Activated CD8-positive, alpha-beta T cell treated with anti-CD3 and anti-CD28 coated beads, Interleukin-2, amount 10 ng/mL, durations not matched to agents 7 days and 5 days (primary cell): ENCODE measurements at regions not wholly inside any gene's neighbourhood (a gene's known extent, or its start where the extent isn't known, plus 50 kb on each side); places are given as distances from the start of the nearest gene placed in this dataset.
"Not testable (repeated sequence)": the region's sequence is repeated elsewhere in the genome, so short reads cannot be mapped to it uniquely, and the experiment has no call there.

Experiments
- ATAC-seq: fragments of 150-1000 bp; cut with Tn5 transposase; one replicate; pipeline ENCODE4 v1.10.0; 2021; ENCODE audit warnings: moderate library complexity
- CTCF ChIA-PET: fragments of 350-600 bp; sonication (Branson Sonifier 250); formaldehyde crosslinking; loops from one replicate; lab custom pipeline; 2021; ENCODE audit warnings: antibody characterized with exemption; lab: Charles Lee
- POLR2A ChIA-PET: fragments of 350-600 bp; sonication (Branson Sonifier 250); formaldehyde crosslinking; loops from one replicate; lab custom pipeline; 2021; ENCODE audit warnings: antibody characterized with exemption; lab: Charles Lee
- DNase-seq: peaks from one replicate; pipeline ENCODE4 v3.0.0-alpha.2; 2020
- H3K27ac Mint-ChIP-seq: one replicate; pipeline ENCODE4 v1.8.0; 2021; ENCODE audit warnings: mild to moderate bottlenecking, mixed read lengths
- H3K27me3 Mint-ChIP-seq: one replicate; pipeline ENCODE4 v1.8.0; 2021; ENCODE audit warnings: low read depth, mixed read lengths
- H3K36me3 Mint-ChIP-seq: one replicate; pipeline ENCODE4 v1.8.0; 2021; ENCODE audit warnings: low read depth, mixed read lengths
- H3K4me1 Mint-ChIP-seq: one replicate; pipeline ENCODE4 v1.8.0; 2021; ENCODE audit warnings: low read depth, mixed read lengths
- H3K4me3 Mint-ChIP-seq: one replicate; pipeline ENCODE4 v1.8.0; 2021; ENCODE audit warnings: mild to moderate bottlenecking, mixed read lengths
- H3K9me3 Mint-ChIP-seq: one replicate; pipeline ENCODE4 v1.8.0; 2022; ENCODE audit warnings: mixed read lengths; ENCODE audit not compliant: insufficient read depth

DNA sequence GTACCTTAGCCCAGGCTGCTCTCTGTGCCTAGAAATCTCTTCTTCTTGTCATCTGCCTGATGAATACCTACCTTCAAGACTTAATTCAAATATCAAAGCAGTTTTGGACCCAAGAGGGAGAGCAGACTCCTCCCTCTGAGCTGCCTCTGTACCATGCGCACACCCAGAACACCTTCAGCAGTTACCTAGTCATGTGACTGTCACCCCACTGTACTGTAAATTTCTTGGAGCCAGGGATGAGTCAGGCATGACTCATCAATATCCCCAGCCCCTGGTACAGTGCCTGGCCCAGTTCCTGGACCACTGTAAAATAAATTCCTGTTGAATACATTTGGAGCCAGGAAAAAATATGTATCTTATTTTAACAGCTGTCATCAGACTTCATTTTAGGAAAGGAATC, 111.7 kb downstream of the KBTBD2 start:
- DNase-seq, H3K27ac Mint-ChIP-seq, H3K4me1 Mint-ChIP-seq, POLR2A ChIA-PET, CTCF ChIA-PET, H3K27me3 Mint-ChIP-seq, H3K4me3 Mint-ChIP-seq, H3K36me3 Mint-ChIP-seq, ATAC-seq, H3K9me3 Mint-ChIP-seq: not testable (repeated sequence)

DNA sequence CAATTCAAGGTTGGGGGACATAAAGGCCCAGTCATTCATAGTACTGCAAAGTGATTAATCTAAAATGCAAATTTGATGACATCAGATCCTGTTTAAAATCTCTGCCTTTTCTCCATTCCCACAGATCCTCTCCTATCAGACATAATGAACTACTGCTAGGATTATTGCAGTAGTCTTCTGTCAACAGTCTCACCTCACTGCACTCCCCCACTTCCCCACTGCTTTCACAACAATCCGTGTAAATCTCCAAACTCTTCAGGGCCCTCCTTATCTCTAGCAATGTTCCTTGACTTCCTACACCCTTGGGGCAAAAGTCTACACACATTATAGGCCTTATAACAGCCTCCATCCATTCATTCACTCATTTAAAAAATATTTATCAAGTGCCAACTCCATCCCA, 112.4 kb downstream of the KBTBD2 start:
- DNase-seq (no peak), ATAC-seq (no peak)
- Mint-ChIP-seq H3K36me3 (no peaks in the 10 kb centered on the region), H3K9me3 (no peaks in the 10 kb centered on the region), H3K27me3 (peaks cover 5% of the 10 kb centered on the region), H3K4me3 (no peak overlapping the region), H3K27ac (no peak overlapping the region), H3K4me1 (no peaks in the 10 kb centered on the region)
- ChIA-PET POLR2A (no interaction called here), CTCF (no interaction called here)

GRCh38 chr7:32777041-32777666, 114.4 kb downstream of the KBTBD2 start:
- ATAC-seq, POLR2A ChIA-PET, H3K27ac Mint-ChIP-seq, H3K36me3 Mint-ChIP-seq, CTCF ChIA-PET, DNase-seq, H3K9me3 Mint-ChIP-seq, H3K4me1 Mint-ChIP-seq, H3K4me3 Mint-ChIP-seq: not testable (repeated sequence)
- H3K27me3 Mint-ChIP-seq: peaks cover 19% of the 10 kb centered on the region

DNA sequence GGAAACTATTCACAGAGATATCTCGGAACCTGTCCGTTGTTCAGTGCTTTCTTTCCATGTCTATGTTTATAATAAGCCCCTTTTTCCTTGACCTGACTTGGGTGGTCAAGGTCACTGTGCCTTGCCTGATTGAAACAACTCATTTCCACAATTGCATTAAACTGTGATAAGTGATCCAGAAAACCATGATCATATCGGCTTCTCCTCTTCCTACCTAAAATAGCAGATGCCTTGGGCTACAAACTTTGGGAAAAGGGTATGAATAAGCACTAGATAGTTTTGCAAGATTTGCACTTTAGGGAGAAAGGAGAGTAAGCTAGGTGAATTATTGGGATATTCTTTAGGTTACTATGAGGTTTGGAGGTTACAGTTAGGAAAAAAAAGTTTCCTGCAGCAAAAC, 115.2 kb downstream of the KBTBD2 start:
- H3K4me3 Mint-ChIP-seq, ATAC-seq, DNase-seq, CTCF ChIA-PET, H3K9me3 Mint-ChIP-seq, H3K4me1 Mint-ChIP-seq, H3K36me3 Mint-ChIP-seq, H3K27ac Mint-ChIP-seq, POLR2A ChIA-PET: not testable (repeated sequence)
- H3K27me3 Mint-ChIP-seq: peaks cover 20% of the 10 kb centered on the region

GRCh38 chr7:32775809-32776208, 115.8 kb downstream of the KBTBD2 start:
- H3K27ac Mint-ChIP-seq, H3K4me1 Mint-ChIP-seq, CTCF ChIA-PET: not testable (repeated sequence)

GRCh38 chr7:32774541-32774951, 117.0 kb downstream of the KBTBD2 start:
- Mint-ChIP-seq H3K9me3 (no peaks in the 10 kb centered on the region), H3K4me1 (no peaks in the 10 kb centered on the region), H3K4me3 (no peak overlapping the region), H3K27ac (no peak overlapping the region), H3K36me3 (no peaks in the 10 kb centered on the region), H3K27me3 (peaks cover 23% of the 10 kb centered on the region)
- POLR2A ChIA-PET: no interaction called here
- no peak for ATAC-seq
- CTCF ChIA-PET: no interaction called here
- DNase-seq: no peak

More at GRCh38 chr7:32775809-32776208, 115.8 kb downstream of the KBTBD2 start:
- POLR2A ChIA-PET, H3K4me3 Mint-ChIP-seq, H3K36me3 Mint-ChIP-seq, ATAC-seq, H3K9me3 Mint-ChIP-seq, DNase-seq: not testable (repeated sequence)
- H3K27me3 Mint-ChIP-seq: peaks cover 20% of the 10 kb centered on the region

DNA sequence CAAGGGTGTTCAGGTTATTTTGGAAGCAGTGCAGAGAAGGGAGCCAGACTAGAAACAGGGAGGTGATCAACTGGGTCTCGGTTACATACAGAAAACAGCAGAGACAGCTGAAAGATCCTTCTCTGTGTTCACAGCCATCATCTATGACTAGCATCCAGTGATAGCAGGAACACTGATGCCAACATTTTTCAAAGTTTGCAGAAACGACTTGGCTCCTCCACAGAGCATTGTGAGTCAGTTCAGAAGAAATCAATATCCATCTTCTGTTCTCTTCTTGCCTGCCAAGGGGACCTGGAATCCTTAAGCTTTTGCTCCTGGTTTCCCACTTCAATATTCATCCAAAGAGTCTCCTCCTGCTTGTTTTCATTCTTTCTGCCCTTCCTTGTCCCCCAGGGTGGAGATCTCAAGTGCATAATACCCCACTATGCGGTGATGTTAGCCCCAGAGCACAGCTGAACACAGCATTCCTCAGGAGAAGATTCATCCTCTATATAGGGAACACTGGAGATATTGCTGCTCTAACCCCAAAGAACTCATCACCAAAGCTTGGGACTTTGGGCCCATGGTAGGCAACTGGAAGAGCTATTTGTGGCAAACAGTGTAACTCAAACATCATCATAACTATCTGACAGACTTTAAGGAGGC, 122.6 kb downstream of the KBTBD2 start:
- H3K9me3 Mint-ChIP-seq, H3K4me3 Mint-ChIP-seq, POLR2A ChIA-PET, H3K4me1 Mint-ChIP-seq, ATAC-seq, H3K27ac Mint-ChIP-seq, H3K36me3 Mint-ChIP-seq, CTCF ChIA-PET, DNase-seq: not testable (repeated sequence)
- H3K27me3 Mint-ChIP-seq: peaks cover 37% of the 10 kb centered on the region

GRCh38 chr7:32768338-32768737, 123.2 kb downstream of the KBTBD2 start:
- H3K4me3 Mint-ChIP-seq, DNase-seq, H3K27ac Mint-ChIP-seq, CTCF ChIA-PET, H3K4me1 Mint-ChIP-seq, H3K36me3 Mint-ChIP-seq, POLR2A ChIA-PET, H3K9me3 Mint-ChIP-seq, ATAC-seq: not testable (repeated sequence)
- peaks cover 38% of the 10 kb centered on the region for H3K27me3 Mint-ChIP-seq

DNA sequence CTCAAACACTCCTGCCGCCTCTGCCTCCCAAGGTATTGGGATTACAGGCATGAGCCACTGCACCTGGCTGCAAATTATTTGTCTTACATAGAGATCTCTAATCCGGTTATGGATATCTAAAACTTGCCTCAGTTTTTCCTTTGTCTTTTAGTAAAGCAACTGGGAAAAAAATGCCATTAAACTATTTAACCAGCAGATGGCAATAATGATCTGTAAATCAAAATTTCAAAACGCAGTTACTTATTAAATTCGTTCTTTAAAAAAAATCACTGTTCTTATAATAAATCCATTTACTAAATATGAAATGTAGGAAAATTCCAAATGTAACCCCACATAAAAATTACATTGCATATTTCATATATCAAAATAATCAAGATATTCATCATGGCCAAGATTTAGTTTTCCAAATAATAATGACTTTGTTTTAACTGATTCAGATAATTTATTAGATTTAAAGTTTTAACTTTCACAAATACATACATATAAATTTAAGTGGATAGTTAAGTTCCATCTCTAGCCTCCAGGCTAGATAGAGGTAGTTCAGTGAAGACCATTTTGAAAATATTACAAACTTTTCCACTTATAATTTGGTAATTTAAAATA, 125.8 kb downstream of the KBTBD2 start:
- H3K9me3 Mint-ChIP-seq, H3K4me1 Mint-ChIP-seq, H3K4me3 Mint-ChIP-seq, DNase-seq, ATAC-seq, POLR2A ChIA-PET, H3K36me3 Mint-ChIP-seq, H3K27ac Mint-ChIP-seq: not testable (repeated sequence)
- H3K27me3 Mint-ChIP-seq: peaks cover 52% of the 10 kb centered on the region
- CTCF ChIA-PET: interaction anchor here (0.8 to 1.5 kb wide), 3 partner anchors 341 to 343 kb away, joined by 4 to 11 read pairs (median 7); partner anchors contain the start of gene RP9

- ATAC-seq: no peak
- CTCF ChIA-PET: interaction anchor here (0.8 kb wide), 1 partner anchor 343 kb away, joined by 11 read pairs; the partner anchor contains the start of gene RP9
- H3K36me3 Mint-ChIP-seq: no peaks in the 10 kb centered on the region
- no peak for DNase-seq
- H3K27me3 Mint-ChIP-seq: peaks cover 53% of the 10 kb centered on the region
- POLR2A ChIA-PET: no interaction called here
- peaks cover 4% of the 10 kb centered on the region for H3K9me3 Mint-ChIP-seq
- no peak overlapping the region for H3K4me3 Mint-ChIP-seq
- peaks cover 9% of the 10 kb centered on the region for H3K4me1 Mint-ChIP-seq
- no peak overlapping the region for H3K27ac Mint-ChIP-seq
Measured at GRCh38 chr7:32765185-32765584, 126.4 kb downstream of the KBTBD2 start.

GRCh38 chr7:32762925-32763293, 128.7 kb downstream of the KBTBD2 start:
- no peak for ATAC-seq
- Mint-ChIP-seq H3K4me1 (peaks cover 9% of the 10 kb centered on the region), H3K4me3 (no peak overlapping the region), H3K27ac (no peak overlapping the region), H3K27me3 (peaks cover 44% of the 10 kb centered on the region), H3K36me3 (no peaks in the 10 kb centered on the region), H3K9me3 (no peaks in the 10 kb centered on the region)
- ChIA-PET CTCF (no interaction called here), POLR2A (no interaction called here)
- DNase-seq: no peak

GRCh38 chr7:32762206-32762924, 129.2 kb downstream of the KBTBD2 start:
- H3K27me3 Mint-ChIP-seq: peaks cover 41% of the 10 kb centered on the region
- CTCF ChIA-PET: interaction anchor here (1.0 to 1.8 kb wide), 2 partner anchors 346 to 348 kb away, joined by 3 read pairs; partner anchors contain the start of gene RP9
- POLR2A ChIA-PET, H3K36me3 Mint-ChIP-seq, H3K4me3 Mint-ChIP-seq, H3K9me3 Mint-ChIP-seq, H3K4me1 Mint-ChIP-seq, H3K27ac Mint-ChIP-seq, ATAC-seq, DNase-seq: not testable (repeated sequence)
